NOMO-1 (cell line): ENCODE measurements at regions not wholly inside any gene's neighbourhood (a gene's known extent, or its start where the extent isn't known, plus 50 kb on each side); places are given as distances from the start of the nearest gene placed in this dataset.

ENCODE experiments used
- DNase-seq, 2 experiments: peaks; one replicate each; lab custom pipeline; 2025; ENCODE audit not compliant: unreplicated experiment in 2 of 2; lab: John Stamatoyannopoulos, UW

GRCh38 chr14:94890785-94891184 is 120.9 kb upstream of the GSC start:
- DNase-seq: no peak

- DNase-seq: no peak
These were observed 119.8 kb upstream of the GSC start for GRCh38 chr14:94889520-94890312.

GRCh38 chr14:94888121-94888520 is 118.2 kb upstream of the GSC start:
- no peak for DNase-seq

GRCh38 chr14:94887591-94887990 is 117.7 kb upstream of the GSC start:
- no peak for DNase-seq

- no peak for DNase-seq
These were observed 117.0 kb upstream of the GSC start for GRCh38 chr14:94886931-94887330.

- no peak for DNase-seq
These were observed 115.7 kb upstream of the GSC start for GRCh38 chr14:94885481-94886155.

- DNase-seq: no peak
These were observed 114.8 kb upstream of the GSC start for GRCh38 chr14:94884616-94885230.

- no peak for DNase-seq
These were observed 112.5 kb upstream of the GSC start for GRCh38 chr14:94882401-94882800.

- no peak for DNase-seq
These were observed 111.0 kb upstream of the GSC start for GRCh38 chr14:94880876-94881275.

GRCh38 chr14:94880106-94880505 is 110.2 kb upstream of the GSC start:
- no peak for DNase-seq

- no peak for DNase-seq
These were observed 109.6 kb upstream of the GSC start for GRCh38 chr14:94879537-94879936.

- no peak for DNase-seq
These were observed 106.4 kb upstream of the GSC start for GRCh38 chr14:94876306-94876705.

GRCh38 chr14:94875256-94875655 is 105.3 kb upstream of the GSC start:
- no peak for DNase-seq

GRCh38 chr14:94868772-94869072 is 98.8 kb upstream of the GSC start:
- no peak for DNase-seq

- DNase-seq: no peak
These were observed 98.2 kb upstream of the GSC start for GRCh38 chr14:94867946-94868771.

GRCh38 chr14:94867209-94867608 is 97.3 kb upstream of the GSC start:
- no peak for DNase-seq

GRCh38 chr14:94864387-94865195 is 94.7 kb upstream of the GSC start:
- DNase-seq: no peak

- DNase-seq: no peak
These were observed 93.5 kb upstream of the GSC start for GRCh38 chr14:94863366-94863765.

- DNase-seq: no peak
These were observed 88.0 kb upstream of the GSC start for GRCh38 chr14:94857950-94858349.

GRCh38 chr14:94853920-94854319 is 84.0 kb upstream of the GSC start:
- no peak for DNase-seq
